GM21447 (cell line): ENCODE measurements at regions not wholly inside any gene's neighbourhood (a gene's known extent, or its start where the extent isn't known, plus 50 kb on each side); places are given as distances from the start of the nearest gene placed in this dataset.
"Not testable (repeated sequence)": the region's sequence is repeated elsewhere in the genome, so short reads cannot be mapped to it uniquely, and the experiment has no call there.

Experiments
- ATAC-seq: cut with Tn5 transposase; IDR thresholded peaks from one replicate; pipeline ENCODE4 v1.9.1; 2021; ENCODE audit not compliant: unreplicated experiment

DNA sequence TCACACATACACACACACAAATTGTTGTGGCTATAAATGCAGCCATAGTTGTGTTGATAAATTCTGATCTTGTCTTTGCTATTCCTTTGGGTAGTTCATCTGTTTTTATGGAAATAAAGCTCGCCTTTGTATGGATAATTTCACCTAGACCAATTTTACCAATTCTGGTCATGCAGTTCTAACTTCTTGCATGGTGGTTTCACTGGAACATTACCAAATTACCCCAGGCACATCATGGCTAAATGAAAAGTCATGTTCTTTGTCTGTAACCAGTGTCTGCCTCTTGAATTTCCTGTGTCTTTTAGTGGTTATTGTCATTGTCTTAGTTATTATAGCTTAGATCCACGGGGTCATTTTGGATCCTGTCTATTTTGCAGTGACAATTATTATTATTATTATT is 50.3 kb upstream of the TMC1 start:
- no peak for ATAC-seq

DNA sequence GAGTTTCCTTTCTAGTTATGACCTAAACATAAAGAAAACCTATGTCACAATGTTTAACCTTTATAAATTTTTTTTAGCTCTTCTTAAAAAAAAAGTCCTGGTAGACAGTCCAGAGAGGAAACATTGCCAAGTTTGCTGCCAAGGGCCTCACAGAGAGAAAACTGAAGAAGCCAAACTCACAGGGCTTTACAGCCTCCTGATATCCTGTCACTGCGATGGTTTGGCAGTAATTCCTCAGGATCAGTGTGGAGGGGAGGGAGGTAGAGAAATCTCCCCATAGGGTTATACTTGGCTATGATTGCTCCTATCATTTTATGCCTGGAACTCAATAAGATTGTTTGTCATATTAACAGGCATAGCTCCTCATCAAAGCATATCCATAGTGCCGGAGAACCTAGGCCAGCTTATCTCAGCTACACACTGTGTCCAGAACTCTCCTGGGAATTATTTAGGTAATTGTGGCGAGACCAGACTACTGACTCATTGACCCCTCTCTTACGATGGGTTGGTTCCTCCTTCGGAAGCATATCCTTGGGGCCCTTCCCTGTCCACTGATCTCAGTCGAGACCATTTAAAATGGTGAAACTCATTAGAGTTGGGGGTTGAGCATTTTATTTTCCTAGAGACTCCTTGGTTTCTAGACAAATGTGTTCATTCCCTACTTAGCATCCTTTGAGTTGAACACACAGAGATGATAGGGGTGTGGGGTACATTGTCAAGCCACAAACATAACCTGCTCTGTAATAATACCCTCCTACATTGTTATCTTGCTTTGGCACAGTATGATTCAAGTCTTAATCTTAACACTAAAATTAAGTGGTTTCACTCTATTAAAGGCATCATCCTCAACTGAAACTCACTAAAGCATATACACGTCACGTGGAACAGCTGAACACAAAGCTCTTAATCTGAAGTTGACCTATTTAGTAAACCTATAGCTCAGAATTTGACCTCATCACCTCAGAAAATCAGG is 53.4 kb upstream of the TMC1 start:
- no peak for ATAC-seq

DNA sequence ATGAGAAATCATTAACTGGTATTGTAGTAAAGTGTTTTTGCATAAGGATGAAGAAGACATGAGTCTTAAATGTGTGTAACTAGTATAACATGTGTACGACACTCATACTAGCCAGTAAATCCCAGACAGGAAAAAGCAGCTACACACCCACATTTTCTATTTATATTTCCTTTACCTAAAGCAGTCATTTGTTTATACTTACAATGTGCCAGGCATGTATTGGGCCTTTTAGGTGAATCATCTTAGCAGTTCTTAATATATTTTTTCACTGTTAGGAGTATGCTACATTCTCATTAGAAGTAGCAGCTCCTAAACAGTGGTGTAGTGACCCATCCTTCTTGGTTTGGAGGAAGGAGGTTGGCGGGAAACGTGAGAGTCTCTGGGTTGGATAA is 55.8 kb upstream of the TMC1 start:
- ATAC-seq: no peak

DNA sequence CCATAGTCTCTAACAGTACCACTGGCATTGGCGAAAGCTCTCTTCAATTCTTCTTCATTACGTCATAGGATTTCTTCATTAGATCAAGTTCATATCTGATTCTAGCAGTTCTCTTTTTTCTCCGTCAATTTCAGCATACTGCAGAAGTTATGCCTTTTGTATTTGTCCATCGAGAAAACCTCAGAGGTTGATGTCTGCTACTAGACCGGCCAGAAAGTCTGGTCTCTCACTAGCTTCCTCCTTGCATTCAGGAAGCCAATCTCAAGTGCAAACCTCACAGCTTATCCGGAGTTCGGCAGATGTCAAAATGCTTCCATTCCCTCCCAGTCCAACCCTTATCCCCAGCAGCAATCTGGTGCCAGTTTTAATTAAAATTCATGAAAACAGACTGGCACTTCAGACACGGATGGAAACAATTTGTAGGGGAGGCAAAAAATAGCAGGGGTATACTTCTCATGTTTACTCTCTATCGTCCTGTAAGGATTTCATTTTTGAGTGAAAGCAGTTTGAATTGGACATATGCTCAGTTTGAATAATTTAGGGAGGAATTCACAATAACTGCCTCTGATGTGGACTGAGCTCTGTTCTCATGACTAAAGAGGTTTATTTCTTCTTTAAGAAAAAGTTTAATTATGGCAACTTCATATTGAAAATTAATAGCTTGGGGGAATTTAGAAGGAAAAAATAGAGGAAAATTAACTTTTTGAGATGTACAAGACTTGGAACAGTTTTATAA is 56.4 kb upstream of the TMC1 start:
- ATAC-seq: peak; percentile 72

DNA sequence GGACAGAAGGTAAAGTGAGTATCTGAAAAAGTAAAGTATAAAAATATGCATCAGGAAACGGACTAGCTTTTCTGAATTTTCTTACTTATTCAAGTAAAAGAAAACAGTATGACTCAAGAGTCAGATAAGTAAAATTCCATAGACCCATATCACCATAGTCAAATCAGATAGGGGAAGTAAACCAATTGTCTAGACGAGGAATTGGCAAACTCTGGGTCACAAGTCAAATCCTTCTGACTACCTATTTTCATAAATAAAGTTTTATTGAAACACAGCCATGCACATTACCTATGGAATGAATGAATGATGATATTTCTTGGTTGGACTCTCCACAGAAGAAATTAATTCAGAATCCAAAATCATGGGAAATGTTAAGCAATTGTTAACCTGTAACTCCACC is 59.1 kb upstream of the TMC1 start:
- ATAC-seq: no peak

DNA sequence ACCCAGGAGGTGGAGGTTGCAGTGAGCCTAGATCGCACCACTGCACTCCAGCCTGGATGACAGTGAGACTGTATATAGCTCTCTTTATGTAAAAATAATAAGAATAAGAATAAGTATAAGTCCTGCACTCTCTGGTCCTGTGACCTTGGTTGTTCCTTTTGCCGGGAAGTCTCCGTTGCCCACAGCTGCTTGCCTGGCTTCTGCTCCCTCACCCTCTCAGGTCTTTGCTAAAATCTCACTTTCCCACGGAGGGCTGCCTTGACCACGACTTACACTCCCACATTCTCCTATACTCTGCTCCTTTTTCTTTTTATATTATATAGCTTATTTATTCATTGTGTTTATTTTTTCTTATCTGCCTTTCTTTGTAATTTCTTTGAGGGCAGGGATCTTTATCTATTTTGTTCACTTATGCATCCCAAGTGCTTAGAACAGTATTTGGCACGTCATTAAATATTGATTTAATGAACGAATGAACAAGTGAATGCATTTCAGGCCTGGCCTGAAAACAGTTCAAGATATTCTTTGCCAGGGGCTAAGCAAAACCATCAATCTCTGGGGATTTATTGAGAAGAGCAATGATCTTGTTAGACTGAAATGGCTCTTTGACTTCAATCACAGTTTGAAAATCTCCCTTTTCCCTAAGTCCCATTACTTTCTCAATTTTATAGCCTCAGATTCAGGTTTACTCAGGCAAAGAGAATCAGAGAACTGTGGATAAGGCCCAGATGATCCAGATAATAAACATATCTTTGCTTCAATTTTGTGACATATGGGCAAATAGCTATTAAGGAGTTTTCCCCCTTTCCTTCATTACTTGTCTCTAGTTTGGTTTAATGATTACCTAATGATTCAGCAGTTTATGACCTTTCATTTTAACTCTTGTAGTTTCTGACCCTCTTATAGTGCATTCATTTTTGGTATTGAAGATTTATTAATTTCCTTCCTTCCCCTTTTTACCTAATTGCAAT is 60.8 kb upstream of the TMC1 start:
- ATAC-seq: no peak

DNA sequence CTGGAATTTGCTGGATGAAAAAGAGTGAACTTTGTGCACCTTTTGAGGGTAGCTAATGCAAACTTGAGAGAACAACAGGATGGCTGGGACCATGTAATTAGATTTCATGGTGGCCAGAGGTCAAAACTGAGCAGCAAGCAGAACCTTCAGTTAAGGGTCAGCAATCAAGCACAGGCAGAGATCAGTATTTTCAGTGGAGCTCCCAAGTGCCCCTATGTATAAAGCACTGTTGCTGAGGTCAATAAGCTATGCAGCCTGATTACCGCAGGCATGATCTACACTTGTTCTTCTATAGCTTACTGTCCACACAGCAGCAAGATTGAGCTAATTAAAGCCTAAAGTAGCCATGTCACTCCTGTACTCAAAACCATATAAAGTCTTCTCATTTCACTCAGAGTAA is 62.1 kb upstream of the TMC1 start:
- ATAC-seq: no peak

DNA sequence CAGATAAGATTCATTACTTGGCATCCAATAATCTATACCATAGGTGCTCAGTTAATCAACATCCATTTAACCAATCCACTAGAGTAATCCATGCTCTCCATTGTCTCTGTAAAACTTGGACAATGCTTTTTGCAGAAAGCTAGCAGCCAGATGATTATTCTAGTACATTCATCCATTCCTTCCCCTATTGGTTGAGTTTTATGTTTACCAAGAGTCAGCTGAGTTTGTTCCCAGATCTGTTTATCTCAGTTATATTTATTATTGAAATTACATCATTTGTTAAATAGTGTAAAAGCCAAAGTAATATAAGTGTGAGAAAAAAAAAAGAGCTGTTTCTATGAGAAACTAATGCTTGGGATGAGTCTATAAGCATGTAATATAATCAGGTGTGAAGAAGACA is 63.3 kb upstream of the TMC1 start:
- no peak for ATAC-seq

DNA sequence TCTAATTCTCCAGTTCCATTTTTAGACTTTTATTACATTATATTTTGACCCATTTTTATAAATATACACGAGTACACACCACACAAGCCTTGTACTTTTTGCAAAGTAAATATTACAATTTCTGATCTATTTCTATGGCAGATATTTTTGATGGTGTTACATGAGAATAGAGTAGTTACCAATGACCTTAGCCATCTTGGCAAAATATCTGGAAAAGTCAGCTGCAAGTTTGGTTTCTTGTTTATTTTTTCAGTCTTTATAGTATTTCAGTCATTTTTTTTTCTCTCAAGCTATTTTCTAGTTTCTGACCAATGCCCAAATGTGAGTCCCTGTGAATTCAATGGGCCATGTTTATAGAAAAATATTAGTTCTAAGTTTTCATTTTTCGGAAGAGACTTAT is 64.0 kb upstream of the TMC1 start:
- no peak for ATAC-seq

DNA sequence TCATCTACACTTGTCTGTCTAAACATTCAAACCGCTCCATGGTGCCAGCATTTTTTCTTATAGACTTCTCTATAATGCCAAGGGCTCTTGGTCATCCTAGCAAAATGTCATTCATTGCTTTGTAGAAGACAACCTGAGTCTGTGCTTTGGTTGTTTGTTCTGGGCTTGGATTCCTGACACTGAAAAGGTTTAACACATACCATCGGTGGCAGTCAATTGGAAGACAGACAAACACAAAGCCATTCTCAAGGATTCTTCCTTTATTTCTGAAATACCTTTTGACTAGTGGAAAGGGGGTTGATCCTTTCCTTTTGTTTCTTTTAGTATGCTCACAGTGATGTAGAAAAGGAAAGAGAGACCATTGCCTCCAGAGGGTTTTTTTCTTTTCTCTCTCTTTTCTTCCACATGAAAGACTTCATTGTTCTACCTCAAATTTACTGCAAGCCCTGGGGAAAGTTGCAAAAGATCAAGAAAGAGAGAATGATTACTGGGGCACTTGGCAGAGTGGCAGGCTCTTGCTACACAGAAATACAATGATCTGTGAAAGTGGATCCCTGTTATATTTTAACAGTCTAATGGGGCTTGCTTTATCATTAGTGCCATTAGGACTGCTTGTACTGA is 66.4 kb upstream of the TMC1 start:
- no peak for ATAC-seq

DNA sequence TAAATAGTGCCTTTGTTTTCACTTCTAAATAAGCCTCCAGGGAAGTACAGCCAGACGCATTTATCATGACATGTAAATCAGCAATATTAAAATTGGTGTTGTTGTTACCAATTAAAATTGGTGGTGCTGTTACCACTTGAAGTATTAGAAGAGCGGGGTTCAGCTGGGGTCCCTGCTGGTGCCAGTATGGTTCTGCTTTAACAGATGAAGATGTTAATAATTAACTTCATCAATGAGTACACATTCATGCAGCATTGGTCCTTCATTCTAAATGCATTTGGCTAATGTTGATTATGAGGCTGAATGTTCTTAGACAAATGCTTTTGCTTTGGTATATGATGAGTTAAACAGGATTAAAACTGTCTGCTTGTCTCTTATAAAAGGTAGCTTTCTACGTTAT is 67.6 kb upstream of the TMC1 start:
- ATAC-seq: no peak

DNA sequence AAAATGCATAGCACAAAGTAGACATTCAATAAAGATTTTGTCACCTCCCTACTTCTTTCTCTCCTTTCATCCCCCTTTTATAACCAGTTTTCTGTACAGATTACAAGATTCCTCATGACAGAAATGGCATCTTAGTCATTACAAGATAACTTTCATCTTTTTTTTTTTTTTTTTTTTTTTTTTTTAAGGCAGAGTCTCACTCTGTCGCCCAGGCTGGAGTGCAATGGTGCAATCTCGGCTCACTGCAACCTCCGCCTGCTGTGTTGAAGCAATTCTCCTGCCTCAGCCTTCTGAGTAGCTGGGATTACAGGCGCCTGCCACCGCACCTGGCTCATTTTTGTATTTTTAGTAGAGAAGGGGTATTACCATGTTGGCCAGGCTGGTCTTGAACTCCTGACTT is 75.2 kb upstream of the TMC1 start:
- not testable (repeated sequence) for ATAC-seq

DNA sequence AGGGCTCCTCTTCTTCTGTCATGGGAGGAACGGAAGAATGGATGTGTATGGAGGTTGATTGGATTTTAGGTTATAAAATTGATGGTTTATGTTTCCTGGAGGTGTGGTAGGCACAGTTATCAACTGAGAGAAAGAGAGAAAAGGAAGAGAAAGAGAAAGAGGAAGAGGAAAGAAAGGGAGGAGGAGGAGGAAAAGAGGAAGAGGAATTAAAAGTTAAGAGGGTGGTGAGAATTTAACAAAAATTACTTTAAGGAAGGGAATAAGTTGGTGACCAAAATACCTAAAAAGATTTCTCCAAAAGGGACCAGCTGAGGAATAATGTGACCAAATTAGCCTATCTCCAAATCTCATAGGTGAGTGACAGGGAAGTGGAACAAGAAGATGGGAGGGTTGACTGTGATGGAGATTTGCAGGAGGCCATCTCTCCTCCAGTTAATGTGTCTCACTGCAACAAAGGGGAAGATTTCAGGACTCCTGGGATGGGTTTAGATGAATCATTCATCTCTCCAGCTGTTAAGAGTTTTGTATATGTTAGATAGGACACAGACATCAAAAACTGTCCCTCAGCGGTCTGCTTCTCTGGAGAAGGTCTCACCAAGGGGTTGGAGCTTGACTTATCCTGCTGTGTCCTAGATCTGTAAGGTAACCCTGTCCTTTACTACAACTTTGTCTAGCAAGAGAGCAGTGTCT is 76.0 kb upstream of the TMC1 start:
- ATAC-seq: no peak

DNA sequence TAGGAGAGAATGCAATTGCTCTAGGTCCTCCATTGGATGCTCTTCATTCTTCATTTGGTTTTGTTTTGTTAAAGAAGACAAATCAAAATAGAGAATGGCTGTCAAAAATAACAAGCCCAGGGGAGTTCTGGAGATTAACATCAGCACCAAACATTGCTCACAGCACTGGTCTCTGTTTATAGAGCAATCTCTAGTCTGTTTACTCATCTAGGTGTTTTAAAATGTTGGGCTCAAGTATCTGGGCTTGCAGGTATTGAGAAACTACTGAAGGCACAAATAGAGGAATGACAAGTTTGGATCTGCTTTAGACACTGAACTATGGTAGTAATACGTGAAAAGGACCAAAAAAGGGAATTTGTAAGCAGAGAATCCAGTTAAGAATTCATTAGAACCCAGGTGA is 77.0 kb upstream of the TMC1 start:
- ATAC-seq: no peak

DNA sequence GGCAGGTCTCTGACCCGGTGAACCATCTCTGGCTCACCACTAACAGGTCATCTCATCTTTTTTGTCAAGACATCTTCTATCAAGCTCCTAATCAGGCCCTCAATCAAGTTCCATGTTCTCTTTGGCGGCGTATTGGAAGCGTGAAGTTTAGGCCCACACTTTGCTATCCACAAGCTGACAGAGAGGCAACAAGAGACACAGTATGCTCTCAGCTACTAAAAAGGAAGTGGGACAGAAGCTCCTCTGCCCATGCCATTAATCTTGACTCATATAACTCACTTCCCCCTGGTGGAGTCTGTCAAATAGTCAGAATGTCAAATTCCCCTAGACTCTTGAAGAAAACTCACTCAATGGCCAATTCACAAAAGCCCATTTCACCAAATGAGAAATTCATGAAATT is 77.6 kb upstream of the TMC1 start:
- peak; percentile 96 for ATAC-seq

DNA sequence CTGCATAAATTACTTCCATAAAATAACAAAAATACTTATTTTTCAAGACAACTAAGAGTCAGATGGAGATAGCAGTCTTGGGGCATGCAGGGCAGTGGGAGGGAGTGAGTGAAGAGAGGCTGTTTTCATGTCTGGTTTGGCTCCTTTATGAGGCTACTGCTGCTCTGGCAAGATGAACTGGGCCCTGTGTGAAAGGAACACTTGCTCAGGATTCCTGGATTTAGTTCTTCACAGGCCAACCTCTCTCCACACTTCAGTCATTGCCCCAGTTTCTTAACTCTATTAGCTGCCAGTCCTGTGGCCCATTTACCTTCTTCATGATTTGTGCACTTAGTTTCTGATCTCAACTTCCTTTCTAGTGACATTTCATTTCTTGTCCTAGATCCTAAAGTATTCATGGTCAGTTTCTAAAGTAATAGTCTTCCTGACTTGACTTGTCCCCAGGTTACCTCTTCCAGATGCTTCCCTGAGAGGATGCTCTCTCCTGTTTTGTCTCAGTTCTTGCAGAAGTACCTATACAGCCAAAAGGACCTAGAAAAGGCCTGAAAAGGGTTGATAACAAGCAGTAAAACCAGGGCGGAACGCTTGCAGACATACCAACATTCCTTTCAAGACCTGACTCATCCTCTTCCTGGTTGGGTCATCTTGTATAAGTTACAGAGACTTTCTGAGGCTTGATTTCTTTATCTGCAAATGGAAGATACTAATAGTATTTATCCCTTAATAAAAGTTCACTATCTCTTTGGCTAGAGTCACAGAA is 77.0 kb upstream of the ZFAND5 start:
- ATAC-seq: no peak

DNA sequence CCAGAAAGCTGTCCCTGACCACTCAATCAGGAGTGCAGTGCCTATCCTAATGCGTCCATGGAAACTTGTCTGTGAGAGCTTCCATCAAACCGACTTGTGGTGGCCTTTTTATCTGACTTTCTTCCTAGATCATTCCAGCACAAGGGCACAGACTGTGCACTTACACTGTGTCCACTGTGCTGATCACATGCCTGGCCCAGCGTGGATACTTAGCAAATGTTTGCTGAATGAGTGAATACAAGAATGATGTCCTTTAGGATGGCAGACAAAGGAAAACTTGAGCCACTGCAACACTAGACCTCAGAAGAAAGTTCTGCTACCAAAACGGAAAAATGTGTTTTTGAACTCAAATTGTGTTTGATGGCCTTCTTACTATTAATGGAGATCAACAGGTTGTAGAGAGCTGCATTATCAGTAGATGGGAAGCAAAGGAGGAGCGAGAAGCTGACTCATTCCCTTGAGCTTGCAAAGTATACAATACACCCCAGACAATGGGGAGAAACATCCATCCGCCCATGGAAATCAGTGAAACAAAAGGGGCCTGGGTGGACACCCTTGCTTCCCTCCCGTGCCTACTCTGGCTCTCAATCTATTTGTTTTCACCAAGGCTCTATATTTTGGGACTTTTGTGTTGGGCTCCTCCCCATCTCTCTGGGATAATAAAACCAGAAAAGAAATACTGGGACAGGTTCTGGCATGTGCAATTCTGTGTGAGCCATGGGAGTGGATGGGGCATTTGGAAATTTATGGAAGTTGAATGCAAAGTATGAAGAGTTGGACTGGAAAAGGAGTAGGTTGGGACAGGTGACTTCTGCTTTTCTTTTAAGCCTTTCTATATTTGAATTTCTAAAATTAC is 76.2 kb upstream of the ZFAND5 start:
- ATAC-seq: no peak

DNA sequence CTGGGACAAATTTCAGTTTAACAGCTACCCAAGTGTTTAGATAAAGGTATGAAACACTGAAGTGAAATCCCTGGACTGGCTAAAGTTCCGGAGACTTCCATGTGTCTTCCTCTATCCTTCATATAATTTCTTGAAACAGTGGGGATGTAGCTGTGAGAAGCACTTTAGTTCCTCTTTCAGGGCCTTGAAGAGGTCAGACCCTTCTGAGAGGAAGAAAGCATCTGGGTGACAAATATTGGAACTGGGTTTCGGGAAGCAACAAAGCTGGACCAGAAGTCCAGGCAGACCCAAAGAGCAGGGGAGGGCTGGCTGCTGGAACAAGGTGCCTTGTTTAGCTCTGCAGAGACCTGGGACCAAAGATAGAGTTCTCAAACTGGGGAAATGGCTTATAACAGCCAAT is 75.4 kb upstream of the ZFAND5 start:
- no peak for ATAC-seq
